CD4-positive, alpha-beta T cell treated with Interleukin-15 for 1 hour (primary cell): ENCODE measurements at regions not wholly inside any gene's neighbourhood (a gene's known extent, or its start where the extent isn't known, plus 50 kb on each side); places are given as distances from the start of the nearest gene placed in this dataset.
A peak's percentile ranks its signal among the peaks of the same experiment; 100 is the strongest.
"Not testable (repeated sequence)": the region's sequence is repeated elsewhere in the genome, so short reads cannot be mapped to it uniquely, and the experiment has no call there.

Experiments used
- DNase-seq: peaks from one replicate; pipeline ENCODE4 v3.0.0-alpha.2; 2020

DNA sequence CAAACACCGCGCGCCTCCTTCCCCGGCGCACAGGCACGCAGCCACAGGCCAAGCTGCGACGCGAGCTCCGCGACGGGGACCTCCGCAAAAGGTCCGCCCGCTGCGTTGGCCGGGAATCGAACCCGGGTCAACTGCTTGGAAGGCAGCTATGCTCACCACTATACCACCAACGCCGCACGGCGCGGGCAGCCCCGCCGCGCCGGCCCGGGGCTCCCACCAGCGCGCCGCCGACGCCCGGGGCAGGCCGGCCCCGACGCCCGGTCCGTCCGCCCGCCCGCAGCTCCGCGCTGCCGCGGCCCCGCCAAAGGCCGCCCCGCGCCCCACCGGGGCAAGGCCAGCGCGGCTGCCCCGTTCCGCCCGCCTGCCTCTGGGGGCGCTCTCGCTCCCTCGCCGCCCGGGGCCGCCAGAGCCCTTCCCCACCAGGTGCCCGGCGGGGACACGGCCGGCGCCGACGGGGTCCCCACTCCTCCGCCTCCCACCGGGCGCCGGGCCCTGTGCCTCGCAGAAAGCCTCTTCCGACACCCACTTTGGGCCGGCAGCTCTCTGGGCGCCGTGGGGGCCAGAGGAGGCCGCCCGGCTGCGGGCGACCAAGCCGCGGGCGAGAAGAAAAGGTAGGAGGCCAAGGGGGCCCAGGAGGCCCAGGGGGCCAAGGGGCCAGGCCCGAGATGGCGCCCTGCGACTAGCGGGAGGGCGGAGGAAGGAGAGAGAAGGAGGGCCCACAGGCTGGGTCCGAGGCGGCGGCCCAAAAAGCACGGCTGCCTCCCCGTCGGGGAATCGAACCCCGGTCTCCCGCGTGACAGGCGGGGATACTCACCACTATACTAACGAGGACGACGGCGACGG, 50.2 kb upstream of the FCGR2A start:
- DNase-seq = not testable (repeated sequence)

- not testable (repeated sequence) for DNase-seq
Observed at GRCh38 chr1:161453950-161454864, 51.0 kb upstream of the FCGR2A start.

DNA sequence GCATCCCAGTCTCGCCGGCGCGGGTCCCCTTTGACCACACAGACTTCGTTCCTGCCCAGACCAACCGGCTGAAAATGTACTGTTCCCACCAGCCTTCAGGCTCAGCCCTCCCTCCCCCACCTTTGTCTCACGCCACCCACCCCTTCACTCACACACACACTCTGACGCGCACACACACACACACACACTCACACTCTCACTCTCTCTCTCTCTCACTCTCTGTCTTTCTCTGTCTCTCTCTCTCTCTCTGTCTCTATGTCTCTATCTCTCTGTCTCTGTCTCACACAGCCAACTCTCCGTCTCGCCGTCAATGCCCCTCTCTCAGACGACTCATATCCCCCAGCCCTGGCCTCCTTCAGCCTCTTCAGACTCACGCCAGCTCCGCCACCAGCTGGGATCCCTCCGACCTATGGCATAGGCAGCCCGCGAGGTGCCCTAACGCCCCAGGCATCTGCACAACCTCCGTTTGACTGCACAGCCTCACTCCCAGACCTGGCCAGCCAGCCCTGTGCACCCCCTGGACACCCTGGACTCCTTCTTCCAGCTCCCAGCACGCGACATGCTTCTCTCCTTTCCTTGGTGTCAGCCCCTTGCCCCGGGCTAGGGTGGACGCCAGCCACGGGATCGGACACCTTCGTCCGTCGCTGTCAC, 53.4 kb upstream of the FCGR2A start:
- not testable (repeated sequence) for DNase-seq

GRCh38 chr1:161447760-161448332, 57.4 kb upstream of the FCGR2A start:
- DNase-seq = not testable (repeated sequence)

DNA sequence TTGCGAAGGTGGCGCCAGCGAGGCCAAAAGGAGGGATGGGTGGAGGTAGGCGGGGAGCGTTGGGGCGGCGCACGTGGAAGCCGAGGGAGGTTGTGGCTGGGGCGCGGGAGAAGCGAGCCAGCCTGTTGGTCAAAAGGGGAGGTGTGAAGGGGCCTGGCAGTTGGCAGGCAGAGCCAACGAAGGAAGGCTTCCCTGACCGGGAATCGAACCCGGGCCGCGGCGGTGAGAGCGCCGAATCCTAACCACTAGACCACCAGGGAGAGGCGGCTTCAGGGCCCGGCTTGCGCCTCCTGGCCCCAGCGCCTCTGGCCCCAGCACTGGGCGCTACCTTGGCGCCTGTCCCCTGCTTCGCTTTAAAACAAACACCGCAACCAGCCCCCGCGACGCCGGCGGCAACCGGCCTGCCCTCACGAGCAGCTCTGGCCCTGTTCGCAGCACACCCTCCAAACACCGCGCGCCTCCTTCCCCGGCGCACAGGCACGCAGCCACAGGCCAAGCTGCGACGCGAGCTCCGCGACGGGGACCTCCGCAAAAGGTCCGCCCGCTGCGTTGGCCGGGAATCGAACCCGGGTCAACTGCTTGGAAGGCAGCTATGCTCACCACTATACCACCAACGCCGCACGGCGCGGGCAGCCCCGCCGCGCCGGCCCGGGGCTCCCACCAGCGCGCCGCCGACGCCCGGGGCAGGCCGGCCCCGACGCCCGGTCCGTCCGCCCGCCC, 58.1 kb upstream of the FCGR2A start:
- not testable (repeated sequence) for DNase-seq

GRCh38 chr1:161444725-161445124, 60.5 kb upstream of the FCGR2A start:
- peak; percentile 39 for DNase-seq

DNA sequence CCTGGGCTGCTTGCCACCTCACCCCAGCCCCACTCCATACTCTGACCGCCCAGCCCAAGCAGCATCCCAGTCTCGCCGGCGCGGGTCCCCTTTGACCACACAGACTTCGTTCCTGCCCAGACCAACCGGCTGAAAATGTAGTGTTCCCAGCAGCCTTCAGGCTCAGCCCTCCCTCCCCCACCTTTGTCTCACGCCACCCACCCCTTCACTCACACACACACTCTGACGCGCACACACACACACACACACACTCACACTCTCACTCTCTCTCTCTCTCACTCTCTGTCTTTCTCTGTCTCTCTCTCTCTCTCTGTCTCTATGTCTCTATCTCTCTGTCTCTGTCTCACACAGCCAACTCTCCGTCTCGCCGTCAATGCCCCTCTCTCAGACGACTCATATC, 61.0 kb upstream of the FCGR2A start:
- not testable (repeated sequence) for DNase-seq

DNA sequence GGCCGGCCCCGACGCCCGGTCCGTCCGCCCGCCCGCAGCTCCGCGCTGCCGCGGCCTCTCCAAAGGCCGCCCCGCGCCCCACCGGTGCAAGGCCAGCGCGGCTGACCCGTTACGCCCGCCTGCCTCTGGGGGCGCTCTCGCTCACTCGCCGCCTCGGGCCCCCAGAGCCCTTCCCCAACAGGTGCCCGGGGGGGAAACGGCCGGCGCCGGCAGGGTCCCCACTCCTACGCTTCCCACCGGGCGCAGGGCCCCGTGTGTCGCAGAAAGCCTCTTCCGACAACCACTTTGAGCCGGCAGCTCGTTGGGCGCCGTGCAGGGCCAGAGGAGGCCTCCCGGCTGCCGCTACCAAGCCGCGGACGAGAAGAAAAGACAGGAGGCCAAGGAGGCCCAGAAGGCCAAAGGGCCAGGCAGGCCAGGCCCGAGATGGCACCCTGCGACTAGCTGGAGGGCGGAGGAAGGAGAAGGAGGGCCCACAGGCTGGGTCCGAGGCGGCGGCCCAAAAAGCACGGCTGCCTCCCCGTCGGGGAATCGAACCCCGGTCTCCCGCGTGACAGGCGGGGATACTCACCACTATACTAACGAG, 64.9 kb upstream of the FCGR2A start:
- DNase-seq = peak; percentile 41

DNA sequence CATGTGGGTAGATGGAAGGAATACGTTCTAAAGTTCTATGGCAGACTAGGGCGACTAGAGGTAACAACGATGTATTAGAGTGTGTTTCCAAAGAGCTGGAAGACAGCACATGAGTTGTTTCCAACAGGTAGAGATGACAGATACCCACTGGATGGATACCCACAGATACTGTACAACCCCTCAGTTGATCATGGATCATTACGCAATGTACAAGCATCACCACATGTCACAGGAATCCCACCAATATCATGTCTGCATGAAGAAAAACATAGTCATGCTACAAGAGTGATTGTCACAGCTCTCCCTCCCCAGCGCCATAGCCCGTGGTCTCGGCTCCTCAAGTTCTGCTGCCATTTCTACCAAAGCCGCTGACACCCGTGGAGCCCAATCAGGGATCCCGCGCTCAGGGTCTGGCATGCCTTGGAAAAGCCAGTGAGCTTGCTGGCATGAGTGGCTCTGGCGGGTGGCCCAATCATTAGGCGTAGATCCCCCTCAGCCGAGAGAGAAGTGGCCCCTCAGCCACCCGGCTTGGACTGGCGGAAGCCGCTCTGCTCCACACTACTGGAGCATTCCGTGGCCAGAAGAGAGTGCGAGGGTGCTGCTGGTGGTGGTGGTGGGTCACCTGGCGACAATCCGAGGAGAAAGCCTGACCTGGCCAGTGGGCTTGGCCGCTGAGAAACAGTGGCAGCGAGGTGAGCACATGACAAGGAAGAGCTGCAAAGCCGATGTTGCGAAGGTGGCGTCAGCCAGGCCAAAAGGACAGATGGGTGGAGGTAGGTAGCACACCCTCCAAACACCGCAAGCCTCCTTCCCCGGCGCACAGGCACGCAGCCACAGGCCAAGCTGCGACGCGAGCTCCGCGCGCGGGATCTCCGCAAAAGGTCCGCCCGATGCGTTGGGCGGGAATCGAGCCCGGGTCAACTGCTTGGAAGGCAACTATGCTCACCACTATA, 65.7 kb upstream of the FCGR2A start:
- DNase-seq = no peak

- not testable (repeated sequence) for DNase-seq
Observed at GRCh38 chr1:161433191-161433590, 65.5 kb upstream of the CFAP126 start.

GRCh38 chr1:161432091-161432490, 64.4 kb upstream of the CFAP126 start:
- no peak for DNase-seq

- DNase-seq = no peak
Observed at GRCh38 chr1:161427733-161428516, 60.2 kb upstream of the CFAP126 start.

DNA sequence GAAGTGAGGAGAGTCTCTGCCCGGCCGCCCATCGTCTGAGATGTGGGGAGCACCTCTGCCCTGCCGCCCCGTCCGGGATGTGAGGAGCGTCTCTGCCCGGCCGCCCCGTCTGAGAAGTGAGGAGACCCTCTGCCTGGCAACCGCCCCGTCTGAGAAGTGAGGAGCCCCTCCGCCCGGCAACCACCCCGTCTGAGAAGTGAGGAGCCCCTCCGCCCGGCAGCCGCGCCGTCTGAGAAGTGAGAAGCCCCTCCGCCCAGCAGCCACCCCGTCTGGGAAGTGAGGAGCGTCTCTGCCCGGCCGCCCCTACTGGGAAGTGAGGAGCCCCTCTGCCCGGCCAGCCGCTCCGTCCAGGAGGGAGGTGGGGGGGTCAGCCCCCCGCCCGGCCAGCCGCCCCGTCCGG, 55.2 kb upstream of the CFAP126 start:
- DNase-seq = not testable (repeated sequence)

- no peak for DNase-seq
Observed at GRCh38 chr1:161421456-161421855, 53.8 kb upstream of the CFAP126 start.

DNA sequence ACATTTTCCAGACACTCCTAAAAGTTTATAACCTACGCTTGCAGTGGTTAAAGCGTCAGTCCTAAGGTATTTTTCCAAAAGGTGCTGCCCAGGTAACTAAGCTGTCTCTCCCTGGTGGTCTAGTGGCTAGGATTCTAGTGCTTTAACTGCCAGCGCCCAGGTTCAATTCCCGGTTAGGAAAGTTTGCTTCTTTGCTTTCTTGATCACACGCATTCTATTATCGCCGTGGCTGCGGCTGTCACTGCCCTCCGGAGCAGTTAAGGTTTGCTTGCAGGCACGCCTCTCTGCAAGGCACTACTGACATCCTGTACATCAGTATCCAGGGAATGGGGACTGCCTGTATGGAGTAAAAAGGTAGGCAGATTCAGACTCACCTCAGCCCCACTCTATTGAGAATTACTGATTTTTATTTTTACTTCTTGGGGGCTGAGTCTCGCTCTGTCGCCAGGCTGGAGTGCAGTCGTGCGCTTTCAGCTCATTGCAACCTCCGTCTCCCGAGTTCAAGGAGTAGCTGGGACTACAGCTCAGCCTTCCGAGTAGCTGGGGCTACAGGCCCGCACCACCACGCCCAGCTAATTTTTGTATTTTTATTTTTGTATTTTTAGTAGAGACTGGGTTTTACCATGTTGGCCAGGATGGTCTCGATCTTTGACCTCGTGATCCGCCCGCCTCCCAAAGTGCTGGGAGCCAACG, 53.2 kb upstream of the CFAP126 start:
- DNase-seq = no peak

GRCh38 chr1:161417536-161417935, 49.9 kb upstream of the CFAP126 start:
- DNase-seq = not testable (repeated sequence)
